ENCODE measurements at regions not wholly inside any gene's neighbourhood (a gene's known extent, or its start where the extent isn't known, plus 50 kb on each side); places are given as distances from the start of the nearest gene placed in this dataset.

DNA sequence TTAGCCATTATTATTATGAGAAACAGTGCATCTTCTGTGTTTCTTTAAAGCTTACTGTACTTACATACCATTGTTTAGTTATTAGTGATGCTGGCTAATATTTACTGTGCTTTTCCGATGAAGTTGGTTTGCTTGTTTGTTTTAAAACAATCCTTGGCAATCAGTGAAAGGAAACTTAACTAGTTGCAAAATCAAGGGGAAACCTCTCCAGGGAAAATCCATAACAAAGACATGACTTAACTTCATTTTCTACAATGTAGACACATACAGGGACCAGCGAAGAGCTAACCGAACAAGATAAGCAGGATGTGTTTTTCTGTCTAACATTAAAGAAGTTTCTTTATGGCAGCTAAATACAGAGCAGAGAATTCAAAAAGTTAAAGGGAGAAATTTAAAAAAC, 102.5 kb upstream of the PARP11 start:
- H3K36me3 ChIP-seq (ENCODE audit: control insufficient read depth, insufficient read depth, low read length), result no peaks in the 10 kb centered on the region
- no peak overlapping the region for H3K4me3 ChIP-seq (ENCODE audit: low read depth, low read length)
- ChIA-PET POLR2A (no interaction called here), CTCF (no interaction called here)
- TF ChIP-seq, protein P1, sequence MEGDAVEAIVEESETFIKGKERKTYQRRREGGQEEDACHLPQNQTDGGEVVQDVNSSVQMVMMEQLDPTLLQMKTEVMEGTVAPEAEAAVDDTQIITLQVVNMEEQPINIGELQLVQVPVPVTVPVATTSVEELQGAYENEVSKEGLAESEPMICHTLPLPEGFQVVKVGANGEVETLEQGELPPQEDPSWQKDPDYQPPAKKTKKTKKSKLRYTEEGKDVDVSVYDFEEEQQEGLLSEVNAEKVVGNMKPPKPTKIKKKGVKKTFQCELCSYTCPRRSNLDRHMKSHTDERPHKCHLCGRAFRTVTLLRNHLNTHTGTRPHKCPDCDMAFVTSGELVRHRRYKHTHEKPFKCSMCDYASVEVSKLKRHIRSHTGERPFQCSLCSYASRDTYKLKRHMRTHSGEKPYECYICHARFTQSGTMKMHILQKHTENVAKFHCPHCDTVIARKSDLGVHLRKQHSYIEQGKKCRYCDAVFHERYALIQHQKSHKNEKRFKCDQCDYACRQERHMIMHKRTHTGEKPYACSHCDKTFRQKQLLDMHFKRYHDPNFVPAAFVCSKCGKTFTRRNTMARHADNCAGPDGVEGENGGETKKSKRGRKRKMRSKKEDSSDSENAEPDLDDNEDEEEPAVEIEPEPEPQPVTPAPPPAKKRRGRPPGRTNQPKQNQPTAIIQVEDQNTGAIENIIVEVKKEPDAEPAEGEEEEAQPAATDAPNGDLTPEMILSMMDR (IDR thresholded peaks at IDR 0.05; ENCODE audit: insufficient read depth, low read depth, low read length), result no peak
- DNase-seq (ENCODE audit: low read depth), result no peak
- H3K27me3 ChIP-seq (ENCODE audit: control insufficient read depth, insufficient read depth, low read length), result no peaks in the 10 kb centered on the region

- Histone ChIP-seq H3K4me3 (ENCODE audit: low read depth, low read length) (no peak overlapping the region), H3K27me3 (ENCODE audit: control insufficient read depth, insufficient read depth, low read length) (no peaks in the 10 kb centered on the region), H3K36me3 (ENCODE audit: control insufficient read depth, insufficient read depth, low read length) (no peaks in the 10 kb centered on the region)
- CTCF ChIA-PET, result no interaction called here
- no peak for DNase-seq (ENCODE audit: low read depth)
- POLR2A ChIA-PET, result no interaction called here
- TF ChIP-seq, protein P1 (IDR thresholded peaks at IDR 0.05; ENCODE audit: insufficient read depth, low read depth, low read length), result no peak
Measured at GRCh38 chr12:3974883-3975282, 101.7 kb upstream of the PARP11 start.

GRCh38 chr12:3973973-3974644, 100.9 kb upstream of the PARP11 start:
- no peak for DNase-seq (ENCODE audit: low read depth)
- CTCF ChIA-PET, result no interaction called here
- Histone ChIP-seq H3K27me3 (ENCODE audit: control insufficient read depth, insufficient read depth, low read length) (no peaks in the 10 kb centered on the region), H3K36me3 (ENCODE audit: control insufficient read depth, insufficient read depth, low read length) (no peaks in the 10 kb centered on the region), H3K4me3 (ENCODE audit: low read depth, low read length) (no peak overlapping the region)
- TF ChIP-seq, protein P1 (IDR thresholded peaks at IDR 0.05; ENCODE audit: insufficient read depth, low read depth, low read length), result no peak
- POLR2A ChIA-PET, result no interaction called here

DNA sequence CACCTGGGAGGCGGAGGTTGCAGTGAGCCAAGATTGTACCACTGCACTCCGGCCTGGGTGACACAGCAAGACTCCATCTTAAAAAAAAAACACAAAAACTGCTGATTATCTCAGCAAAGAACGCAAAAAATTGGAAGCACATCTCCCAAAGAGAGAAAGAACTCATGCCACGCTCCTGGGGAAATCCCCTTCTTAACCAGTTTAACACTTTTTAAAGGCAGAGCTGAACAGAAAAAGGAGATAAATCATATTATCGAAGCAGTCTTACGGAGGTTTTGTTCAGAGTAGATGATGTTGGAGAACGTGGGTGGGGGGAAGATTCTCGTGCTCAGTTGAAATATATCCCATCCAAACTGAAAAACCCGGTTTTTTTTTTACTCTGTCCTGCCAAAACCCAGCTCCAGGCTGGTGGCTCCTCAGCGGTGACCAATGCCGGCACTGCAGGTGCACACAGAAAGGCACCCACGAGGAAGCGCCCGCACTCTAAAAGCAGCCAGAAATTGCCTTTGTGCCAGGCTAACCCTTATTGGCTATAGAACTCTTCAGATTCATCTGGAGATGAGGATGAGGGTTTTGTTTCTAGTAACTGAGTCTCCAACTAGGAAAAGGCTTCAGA, 100.2 kb upstream of the PARP11 start:
- no peaks in the 10 kb centered on the region for H3K36me3 ChIP-seq (ENCODE audit: control insufficient read depth, insufficient read depth, low read length)
- DNase-seq (ENCODE audit: low read depth), result no peak
- CTCF ChIA-PET, result no interaction called here
- POLR2A ChIA-PET, result no interaction called here
- H3K27me3 ChIP-seq (ENCODE audit: control insufficient read depth, insufficient read depth, low read length), result no peaks in the 10 kb centered on the region
- TF ChIP-seq, protein P1 (IDR thresholded peaks at IDR 0.05; ENCODE audit: insufficient read depth, low read depth, low read length), result no peak
- H3K4me3 ChIP-seq (ENCODE audit: low read depth, low read length), result no peak overlapping the region

DNA sequence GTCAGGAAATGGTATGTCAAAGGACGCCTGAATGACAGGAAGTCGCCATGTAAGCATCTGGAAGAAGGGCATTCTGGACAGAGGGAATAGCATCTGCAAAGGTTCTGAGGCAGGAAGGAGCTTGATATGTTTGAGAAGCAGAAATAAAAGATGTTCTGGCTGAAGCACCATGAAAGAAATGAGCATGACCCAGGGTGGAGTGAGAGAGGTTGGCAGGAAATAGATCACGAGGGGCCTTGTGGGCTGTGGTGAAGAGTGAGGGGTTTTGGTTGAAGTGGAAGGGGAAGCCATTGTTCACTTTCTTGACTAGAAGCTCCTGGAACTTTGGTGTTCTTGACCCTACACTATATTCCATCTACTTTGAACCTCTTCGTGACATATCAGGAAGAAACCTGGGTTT, 99.4 kb upstream of the PARP11 start:
- ChIA-PET POLR2A (no interaction called here), CTCF (no interaction called here)
- no peak overlapping the region for H3K4me3 ChIP-seq (ENCODE audit: low read depth, low read length)
- TF ChIP-seq, protein P1 (IDR thresholded peaks at IDR 0.05; ENCODE audit: insufficient read depth, low read depth, low read length), result no peak
- H3K36me3 ChIP-seq (ENCODE audit: control insufficient read depth, insufficient read depth, low read length), result no peaks in the 10 kb centered on the region
- no peak for DNase-seq (ENCODE audit: low read depth)
- no peaks in the 10 kb centered on the region for H3K27me3 ChIP-seq (ENCODE audit: control insufficient read depth, insufficient read depth, low read length)
